ENCODE measurements at regions not wholly inside any gene's neighbourhood (a gene's known extent, or its start where the extent isn't known, plus 50 kb on each side); places are given as distances from the start of the nearest gene placed in this dataset.

GRCh38 chr10:47143072-47143471, 156.9 kb upstream of the GDF10 start:
- TF ChIP-seq CTCF (IDR thresholded peaks at IDR 0.05; ENCODE audit: low read depth, low read length): no peak
- no peak overlapping the region for H3K4me3 ChIP-seq (ENCODE audit: low read depth, low read length)

- no peak for TF ChIP-seq CTCF (IDR thresholded peaks at IDR 0.05; ENCODE audit: low read depth, low read length)
Measured at GRCh38 chr10:47143473-47143872, 156.5 kb upstream of the GDF10 start.

GRCh38 chr10:47144525-47144924, 155.5 kb upstream of the GDF10 start:
- TF ChIP-seq CTCF (IDR thresholded peaks at IDR 0.05; ENCODE audit: low read depth, low read length): no peak
- no peak overlapping the region for H3K4me3 ChIP-seq (ENCODE audit: low read depth, low read length)

More at GRCh38 chr10:47143473-47143872, 156.5 kb upstream of the GDF10 start:
- H3K4me3 ChIP-seq (ENCODE audit: low read depth, low read length): no peak overlapping the region

- TF ChIP-seq CTCF (IDR thresholded peaks at IDR 0.05; ENCODE audit: low read depth, low read length): no peak
- no peak overlapping the region for H3K4me3 ChIP-seq (ENCODE audit: low read depth, low read length)
Measured at GRCh38 chr10:47145290-47145934, 154.6 kb upstream of the GDF10 start.

- TF ChIP-seq CTCF (IDR thresholded peaks at IDR 0.05; ENCODE audit: low read depth, low read length): no peak
- H3K4me3 ChIP-seq (ENCODE audit: low read depth, low read length): no peak overlapping the region
Measured at GRCh38 chr10:47146572-47146971, 153.4 kb upstream of the GDF10 start.

- H3K4me3 ChIP-seq (ENCODE audit: low read depth, low read length): no peak overlapping the region
- TF ChIP-seq CTCF (IDR thresholded peaks at IDR 0.05; ENCODE audit: low read depth, low read length): no peak
Measured at GRCh38 chr10:47147186-47147585, 152.8 kb upstream of the GDF10 start.

- no peak overlapping the region for H3K4me3 ChIP-seq (ENCODE audit: low read depth, low read length)
- no peak for TF ChIP-seq CTCF (IDR thresholded peaks at IDR 0.05; ENCODE audit: low read depth, low read length)
Measured at GRCh38 chr10:47150581-47150980, 149.4 kb upstream of the GDF10 start.

Measured in WI38 (cell line).